ENCODE measurements at regions not wholly inside any gene's neighbourhood (a gene's known extent, or its start where the extent isn't known, plus 50 kb on each side); places are given as distances from the start of the nearest gene placed in this dataset.

DNA sequence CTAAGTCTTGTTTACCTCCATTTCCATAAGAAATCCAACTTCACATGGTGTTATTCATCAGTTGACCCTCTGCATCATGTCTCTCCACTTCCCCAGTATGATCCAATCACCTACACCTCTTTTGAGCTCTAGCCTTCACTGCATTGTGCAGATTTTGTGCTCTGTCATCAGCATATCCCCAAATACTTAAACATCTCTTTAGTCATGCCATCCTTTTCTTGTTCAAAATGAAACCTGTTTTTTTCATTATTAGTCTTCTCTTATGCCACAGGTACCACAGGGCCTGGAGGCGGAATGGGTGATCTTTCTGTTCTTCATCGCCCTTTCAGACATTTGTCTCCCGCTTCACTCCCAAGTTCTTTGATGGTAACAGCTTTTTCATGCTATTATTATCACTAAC, 382.7 kb upstream of the GALNTL6 start:
- TF ChIP-seq, protein P1, sequence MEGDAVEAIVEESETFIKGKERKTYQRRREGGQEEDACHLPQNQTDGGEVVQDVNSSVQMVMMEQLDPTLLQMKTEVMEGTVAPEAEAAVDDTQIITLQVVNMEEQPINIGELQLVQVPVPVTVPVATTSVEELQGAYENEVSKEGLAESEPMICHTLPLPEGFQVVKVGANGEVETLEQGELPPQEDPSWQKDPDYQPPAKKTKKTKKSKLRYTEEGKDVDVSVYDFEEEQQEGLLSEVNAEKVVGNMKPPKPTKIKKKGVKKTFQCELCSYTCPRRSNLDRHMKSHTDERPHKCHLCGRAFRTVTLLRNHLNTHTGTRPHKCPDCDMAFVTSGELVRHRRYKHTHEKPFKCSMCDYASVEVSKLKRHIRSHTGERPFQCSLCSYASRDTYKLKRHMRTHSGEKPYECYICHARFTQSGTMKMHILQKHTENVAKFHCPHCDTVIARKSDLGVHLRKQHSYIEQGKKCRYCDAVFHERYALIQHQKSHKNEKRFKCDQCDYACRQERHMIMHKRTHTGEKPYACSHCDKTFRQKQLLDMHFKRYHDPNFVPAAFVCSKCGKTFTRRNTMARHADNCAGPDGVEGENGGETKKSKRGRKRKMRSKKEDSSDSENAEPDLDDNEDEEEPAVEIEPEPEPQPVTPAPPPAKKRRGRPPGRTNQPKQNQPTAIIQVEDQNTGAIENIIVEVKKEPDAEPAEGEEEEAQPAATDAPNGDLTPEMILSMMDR (IDR thresholded peaks at IDR 0.05) = no peak
- no peak for TF ChIP-seq POLR2A (IDR thresholded peaks at IDR 0.05; ENCODE audit: low read length)
- TF ChIP-seq KDM1A (IDR thresholded peaks at IDR 0.05; ENCODE audit: low read depth) = no peak
- no peak for TF ChIP-seq MAFK (IDR thresholded peaks at IDR 0.05; ENCODE audit: partially characterized antibody)

Data from A549 (cell line).